H1 (cell line): ENCODE measurements at regions not wholly inside any gene's neighbourhood (a gene's known extent, or its start where the extent isn't known, plus 50 kb on each side); places are given as distances from the start of the nearest gene placed in this dataset.

Experiments
- CHD1 ChIP-seq: IDR thresholded peaks from 2 replicates; pipeline ENCODE4 v1.6.1; 2012; ENCODE audit warnings: low read depth, low read length, improper control_type of control experiment
- GABPA ChIP-seq: IDR thresholded peaks from 2 replicates; pipeline ENCODE4 v1.6.1; 2011; ENCODE audit warnings: mild to moderate bottlenecking, low read length, moderate library complexity, borderline replicate concordance; ENCODE audit not compliant: insufficient read depth
- HDAC2 ChIP-seq, 2 experiments: fragments of 300-600 bp in 1 of 2; sonication (generic) in 1 of 2; IDR thresholded peaks; 2 replicates each; pipeline ENCODE4 v1.6.1; 2011 to 2012; ENCODE audit warnings: low read depth in 2 of 2, low read length in 2 of 2, mild to moderate bottlenecking in 2 of 2, moderate library complexity in 2 of 2, borderline replicate concordance in 1 of 2, inconsistent platforms in 1 of 2
- KDM1A ChIP-seq: fragments of 200-600, 300-600 bp; sonication (generic); IDR thresholded peaks from 2 replicates; pipeline ENCODE4 v1.7.1; 2016; ENCODE audit warnings: mild to moderate bottlenecking, low read length, borderline replicate concordance
- KDM5A ChIP-seq: fragments of 200-600 bp; IDR thresholded peaks from 2 replicates; pipeline ENCODE4 v1.7.1; 2012; ENCODE audit warnings: mild to moderate bottlenecking, low read length, inconsistent platforms, mixed read lengths
- NRF1 ChIP-seq: IDR thresholded peaks from 2 replicates; pipeline ENCODE4 v1.6.1; 2011; ENCODE audit warnings: mild to moderate bottlenecking, low read depth, low read length, improper control_type of control experiment
- POLR2A ChIP-seq, 2 experiments: IDR thresholded peaks; 1 replicate in 1 of 2; 2 replicates in 1 of 2; pipeline ENCODE4 v1.6.1; 2011; ENCODE audit warnings: low read depth in 2 of 2, low read length in 2 of 2, mild to moderate bottlenecking in 2 of 2; ENCODE audit errors: control extremely low read depth in 1 of 2
- POLR2AphosphoS5 ChIP-seq: IDR thresholded peaks from 2 replicates; pipeline ENCODE4 v1.6.1; 2011; ENCODE audit warnings: low read depth, low read length
- RBBP5 ChIP-seq: IDR thresholded peaks from 2 replicates; pipeline ENCODE4 v1.7.1; 2012; ENCODE audit warnings: low read depth, mild to moderate bottlenecking, inconsistent platforms, low read length, moderate library complexity, borderline replicate concordance
- RXRA ChIP-seq: IDR thresholded peaks from 2 replicates; pipeline ENCODE4 v1.6.1; 2011; ENCODE audit warnings: low read depth, mild to moderate bottlenecking, low read length, moderate library complexity; ENCODE audit not compliant: insufficient read depth
- SP4 ChIP-seq: IDR thresholded peaks from 2 replicates; pipeline ENCODE4 v1.6.1; 2012; ENCODE audit warnings: low read length, inconsistent platforms
- TAF1 ChIP-seq: IDR thresholded peaks from 2 replicates; pipeline ENCODE4 v1.6.1; 2011; ENCODE audit warnings: mild to moderate bottlenecking, low read depth, low read length
- YY1 ChIP-seq: IDR thresholded peaks from 2 replicates; pipeline ENCODE4 v1.6.1; 2011; ENCODE audit warnings: low read depth, mild to moderate bottlenecking, low read length
- TF ChIP-seq, protein P1 (sequence below), 3 experiments: IDR thresholded peaks; 1 replicate in 2 of 3; 2 replicates in 1 of 3; pipeline versions ENCODE4 v1.5.1 to v1.6.1; 2011; ENCODE audit warnings: low read length in 3 of 3, mild to moderate bottlenecking in 3 of 3, inconsistent platforms in 2 of 3, low read depth in 1 of 3, moderate library complexity in 1 of 3; ENCODE audit not compliant: insufficient read depth in 1 of 3; ENCODE audit errors: control extremely low read depth in 1 of 3

GRCh38 chr3:184635126-184635525 lies 73.5 kb downstream of the EPHB3 start:
- no peak for TF ChIP-seq GABPA
- no peak for TF ChIP-seq POLR2AphosphoS5
- no peak for TF ChIP-seq RBBP5
- TF ChIP-seq, protein P1, sequence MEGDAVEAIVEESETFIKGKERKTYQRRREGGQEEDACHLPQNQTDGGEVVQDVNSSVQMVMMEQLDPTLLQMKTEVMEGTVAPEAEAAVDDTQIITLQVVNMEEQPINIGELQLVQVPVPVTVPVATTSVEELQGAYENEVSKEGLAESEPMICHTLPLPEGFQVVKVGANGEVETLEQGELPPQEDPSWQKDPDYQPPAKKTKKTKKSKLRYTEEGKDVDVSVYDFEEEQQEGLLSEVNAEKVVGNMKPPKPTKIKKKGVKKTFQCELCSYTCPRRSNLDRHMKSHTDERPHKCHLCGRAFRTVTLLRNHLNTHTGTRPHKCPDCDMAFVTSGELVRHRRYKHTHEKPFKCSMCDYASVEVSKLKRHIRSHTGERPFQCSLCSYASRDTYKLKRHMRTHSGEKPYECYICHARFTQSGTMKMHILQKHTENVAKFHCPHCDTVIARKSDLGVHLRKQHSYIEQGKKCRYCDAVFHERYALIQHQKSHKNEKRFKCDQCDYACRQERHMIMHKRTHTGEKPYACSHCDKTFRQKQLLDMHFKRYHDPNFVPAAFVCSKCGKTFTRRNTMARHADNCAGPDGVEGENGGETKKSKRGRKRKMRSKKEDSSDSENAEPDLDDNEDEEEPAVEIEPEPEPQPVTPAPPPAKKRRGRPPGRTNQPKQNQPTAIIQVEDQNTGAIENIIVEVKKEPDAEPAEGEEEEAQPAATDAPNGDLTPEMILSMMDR (IDR thresholded peaks at IDR 0.05; ENCODE audit: control extremely low read depth in 1 of 3, insufficient read depth in 1 of 3, low read depth in 1 of 3, low read length in 3 of 3): no peak
- TF ChIP-seq KDM1A: no peak
- TF ChIP-seq POLR2A (IDR thresholded peaks at IDR 0.05; ENCODE audit: control extremely low read depth in 1 of 2, low read depth in 2 of 2, low read length in 2 of 2): no peak
- TF ChIP-seq NRF1: no peak
- no peak for TF ChIP-seq RXRA
- no peak for TF ChIP-seq YY1
- no peak for TF ChIP-seq SP4
- TF ChIP-seq KDM5A: no peak
- TF ChIP-seq HDAC2 (IDR thresholded peaks at IDR 0.05; ENCODE audit: borderline replicate concordance in 1 of 2, low read depth in 2 of 2, low read length in 2 of 2): no peak
- no peak for TF ChIP-seq TAF1
- TF ChIP-seq CHD1: no peak
